ENCODE measurements at regions not wholly inside any gene's neighbourhood (a gene's known extent, or its start where the extent isn't known, plus 50 kb on each side); places are given as distances from the start of the nearest gene placed in this dataset.
"Not testable (repeated sequence)": the region's sequence is repeated elsewhere in the genome, so short reads cannot be mapped to it uniquely, and the experiment has no call there.

DNA sequence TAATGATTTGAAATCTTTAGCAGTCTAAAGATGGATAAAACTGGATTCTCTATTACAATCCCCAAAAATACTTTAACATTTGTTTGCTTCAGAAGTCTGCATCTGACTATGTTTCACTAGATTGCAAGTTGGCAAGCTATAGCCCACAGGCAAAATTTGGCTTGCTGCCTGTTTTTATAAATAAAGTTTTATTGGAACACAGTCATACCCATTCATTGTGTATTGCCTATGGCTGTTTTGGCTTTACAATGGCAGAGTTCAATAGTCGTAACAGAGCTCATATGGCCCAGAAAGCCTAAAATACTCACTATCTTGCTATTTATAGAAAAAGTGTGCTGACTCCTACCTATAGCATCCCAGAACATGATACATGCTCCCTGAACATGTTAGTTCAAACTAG, 89.0 kb upstream of the GPR141 start:
- DNase-seq (no peak), ATAC-seq (ENCODE audit: low read depth) (no peak)
- no peak overlapping the region for H3K4me3 Mint-ChIP-seq
- no peaks in the 10 kb centered on the region for H3K9me3 Mint-ChIP-seq
- peaks cover 17% of the 10 kb centered on the region for H3K27me3 Mint-ChIP-seq
- no peak overlapping the region for H3K27ac Mint-ChIP-seq
- CTCF ChIA-PET, result no interaction called here
- POLR2A ChIA-PET, result no interaction called here
- TF ChIP-seq, protein P1, sequence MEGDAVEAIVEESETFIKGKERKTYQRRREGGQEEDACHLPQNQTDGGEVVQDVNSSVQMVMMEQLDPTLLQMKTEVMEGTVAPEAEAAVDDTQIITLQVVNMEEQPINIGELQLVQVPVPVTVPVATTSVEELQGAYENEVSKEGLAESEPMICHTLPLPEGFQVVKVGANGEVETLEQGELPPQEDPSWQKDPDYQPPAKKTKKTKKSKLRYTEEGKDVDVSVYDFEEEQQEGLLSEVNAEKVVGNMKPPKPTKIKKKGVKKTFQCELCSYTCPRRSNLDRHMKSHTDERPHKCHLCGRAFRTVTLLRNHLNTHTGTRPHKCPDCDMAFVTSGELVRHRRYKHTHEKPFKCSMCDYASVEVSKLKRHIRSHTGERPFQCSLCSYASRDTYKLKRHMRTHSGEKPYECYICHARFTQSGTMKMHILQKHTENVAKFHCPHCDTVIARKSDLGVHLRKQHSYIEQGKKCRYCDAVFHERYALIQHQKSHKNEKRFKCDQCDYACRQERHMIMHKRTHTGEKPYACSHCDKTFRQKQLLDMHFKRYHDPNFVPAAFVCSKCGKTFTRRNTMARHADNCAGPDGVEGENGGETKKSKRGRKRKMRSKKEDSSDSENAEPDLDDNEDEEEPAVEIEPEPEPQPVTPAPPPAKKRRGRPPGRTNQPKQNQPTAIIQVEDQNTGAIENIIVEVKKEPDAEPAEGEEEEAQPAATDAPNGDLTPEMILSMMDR (IDR thresholded peaks at IDR 0.05), result no peak
- H3K4me1 Mint-ChIP-seq, result no peaks in the 10 kb centered on the region
- intact Hi-C loops (cut with micrococcal nuclease), result no loop called here
- no peaks in the 10 kb centered on the region for H3K36me3 Mint-ChIP-seq (ENCODE audit: low read depth)

DNA sequence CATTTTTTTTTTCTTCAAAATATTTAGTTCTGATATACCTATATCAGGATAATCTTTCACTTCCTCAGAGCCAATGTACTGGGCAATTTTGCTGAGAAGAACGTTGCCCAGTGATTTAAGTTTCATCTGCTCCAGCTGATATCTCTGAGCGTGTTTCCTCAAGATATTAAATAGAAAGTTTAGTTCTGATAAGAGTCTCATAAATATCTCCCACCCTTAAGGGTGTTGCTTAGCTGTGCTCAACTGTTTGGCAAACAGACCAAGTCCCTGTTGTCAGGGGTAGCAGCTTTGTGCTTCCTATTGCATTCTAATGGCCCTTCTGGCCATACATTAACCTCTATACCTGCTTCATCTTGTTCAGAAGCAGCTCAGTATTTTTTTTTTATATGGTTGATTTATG, 84.7 kb upstream of the GPR141 start:
- no peaks in the 10 kb centered on the region for H3K4me1 Mint-ChIP-seq
- ChIA-PET POLR2A (no interaction called here), CTCF (no interaction called here)
- no peak overlapping the region for H3K4me3 Mint-ChIP-seq
- intact Hi-C loops (cut with micrococcal nuclease), result no loop called here
- no peaks in the 10 kb centered on the region for H3K9me3 Mint-ChIP-seq
- H3K27ac Mint-ChIP-seq, result no peak overlapping the region
- ATAC-seq (ENCODE audit: low read depth), result no peak
- H3K27me3 Mint-ChIP-seq, result peaks cover 14% of the 10 kb centered on the region
- TF ChIP-seq, protein P1 (IDR thresholded peaks at IDR 0.05), result no peak
- no peaks in the 10 kb centered on the region for H3K36me3 Mint-ChIP-seq (ENCODE audit: low read depth)
- no peak for DNase-seq

DNA sequence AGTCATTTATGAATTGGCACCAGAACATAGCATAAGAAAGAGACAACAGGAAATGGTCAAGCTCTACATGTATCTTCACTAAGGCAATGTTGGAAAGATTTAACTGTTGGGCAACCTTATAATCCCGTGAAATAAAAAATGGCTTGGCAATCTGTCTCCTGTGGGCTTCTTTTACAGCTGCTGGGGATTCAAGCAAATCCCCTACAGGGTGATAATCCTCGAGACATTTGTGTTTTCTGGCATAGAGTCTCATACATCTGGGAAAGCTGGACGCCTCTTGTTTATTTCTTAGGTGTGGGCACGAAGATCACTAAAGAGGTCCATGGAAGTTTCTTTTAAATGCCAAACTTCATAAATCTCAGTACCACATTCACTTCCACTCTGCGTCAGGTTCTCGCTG, 82.2 kb upstream of the GPR141 start:
- Mint-ChIP-seq H3K36me3 (ENCODE audit: low read depth) (no peaks in the 10 kb centered on the region), H3K27me3 (peaks cover 12% of the 10 kb centered on the region), H3K4me1 (no peaks in the 10 kb centered on the region), H3K27ac (no peak overlapping the region), H3K9me3 (no peaks in the 10 kb centered on the region), H3K4me3 (no peak overlapping the region)
- DNase-seq (no peak), ATAC-seq (ENCODE audit: low read depth) (no peak)
- CTCF ChIA-PET, result no interaction called here
- TF ChIP-seq, protein P1 (IDR thresholded peaks at IDR 0.05), result no peak
- intact Hi-C loops (cut with micrococcal nuclease), result no loop called here
- POLR2A ChIA-PET, result no interaction called here

DNA sequence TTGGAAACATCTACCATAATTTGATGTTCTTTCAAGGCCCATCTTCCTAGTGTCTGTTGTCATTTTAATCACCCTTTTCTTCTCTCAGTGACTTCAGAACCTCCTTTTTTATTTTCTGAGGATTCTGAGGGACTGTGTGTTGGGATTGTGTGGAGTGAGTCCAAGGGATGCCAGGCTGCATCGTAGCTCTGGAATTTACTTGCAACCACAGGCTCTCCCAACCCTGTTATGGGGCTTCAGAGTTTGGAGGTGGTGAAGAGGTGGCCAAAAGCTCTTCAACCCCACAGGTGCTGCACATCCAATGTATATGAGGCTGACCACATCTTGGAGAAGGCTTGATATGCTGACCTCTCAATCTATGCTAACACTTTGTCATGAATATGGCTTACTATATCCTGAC, 79.5 kb upstream of the GPR141 start:
- TF ChIP-seq, protein P1 (IDR thresholded peaks at IDR 0.05), result no peak
- DNase-seq (no peak), ATAC-seq (ENCODE audit: low read depth) (no peak)
- intact Hi-C loops (cut with micrococcal nuclease), result no loop called here
- no peaks in the 10 kb centered on the region for H3K9me3 Mint-ChIP-seq
- no peak overlapping the region for H3K4me3 Mint-ChIP-seq
- H3K4me1 Mint-ChIP-seq, result no peaks in the 10 kb centered on the region
- no peak overlapping the region for H3K27ac Mint-ChIP-seq
- H3K36me3 Mint-ChIP-seq (ENCODE audit: low read depth), result no peaks in the 10 kb centered on the region
- ChIA-PET CTCF (no interaction called here), POLR2A (no interaction called here)
- peaks cover 12% of the 10 kb centered on the region for H3K27me3 Mint-ChIP-seq

DNA sequence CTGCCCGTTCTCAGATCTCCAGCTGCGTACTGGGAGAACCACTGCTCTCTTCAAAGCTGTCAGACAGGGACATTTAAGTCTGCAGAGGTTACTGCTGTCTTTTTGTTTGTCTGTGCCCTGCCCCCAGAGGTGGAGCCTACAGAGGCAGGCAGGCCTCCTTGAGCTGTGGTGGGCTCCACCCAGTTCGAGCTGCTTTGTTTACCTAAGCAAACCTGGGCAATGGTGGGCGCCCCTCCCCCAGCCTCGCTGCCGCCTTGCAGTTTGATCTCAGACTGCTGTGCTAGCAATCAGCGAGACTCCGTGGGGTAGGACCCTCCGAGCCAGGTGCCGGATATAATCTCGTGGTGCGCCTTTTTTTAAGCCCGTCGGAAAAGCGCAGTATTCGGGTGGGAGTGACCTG, 66.2 kb upstream of the GPR141 start:
- H3K9me3 Mint-ChIP-seq; H3K4me1 Mint-ChIP-seq; H3K4me3 Mint-ChIP-seq; ATAC-seq (ENCODE audit: low read depth); DNase-seq; CTCF ChIA-PET; POLR2A ChIA-PET; H3K27ac Mint-ChIP-seq; H3K36me3 Mint-ChIP-seq (ENCODE audit: low read depth); intact Hi-C loops (cut with micrococcal nuclease); H3K27me3 Mint-ChIP-seq: not testable (repeated sequence)

DNA sequence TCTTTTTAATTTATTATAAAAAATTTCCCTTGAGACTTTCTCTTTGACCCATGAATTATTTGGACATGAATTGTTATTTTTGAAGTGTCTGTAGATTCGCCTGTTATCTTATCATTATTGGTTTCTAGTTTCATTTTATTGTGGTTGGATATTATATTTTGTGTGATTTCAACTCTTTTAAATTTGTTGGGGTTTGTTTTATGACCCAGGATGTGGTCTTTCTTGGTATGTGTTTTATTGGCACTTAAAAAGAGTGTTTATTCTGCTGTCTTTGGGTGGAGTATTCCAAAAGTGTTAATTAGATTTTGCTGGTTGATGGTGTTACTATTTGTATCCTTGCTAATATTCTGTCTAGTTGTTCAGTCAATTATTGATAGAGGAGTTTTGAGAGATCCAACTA, 50.5 kb upstream of the GPR141 start:
- ChIA-PET POLR2A (no interaction called here), CTCF (no interaction called here)
- H3K27ac Mint-ChIP-seq, result no peak overlapping the region
- no peaks in the 10 kb centered on the region for H3K4me1 Mint-ChIP-seq
- H3K27me3 Mint-ChIP-seq, result peaks cover 29% of the 10 kb centered on the region
- TF ChIP-seq, protein P1 (IDR thresholded peaks at IDR 0.05), result no peak
- ATAC-seq (ENCODE audit: low read depth), result no peak
- no peaks in the 10 kb centered on the region for H3K36me3 Mint-ChIP-seq (ENCODE audit: low read depth)
- no peak overlapping the region for H3K4me3 Mint-ChIP-seq
- no peak for DNase-seq
- peaks cover 21% of the 10 kb centered on the region for H3K9me3 Mint-ChIP-seq
- intact Hi-C loops (cut with micrococcal nuclease), result loop anchor here (5.0 kb wide), 1 partner anchor 89 kb away; no protein-coding TSS in a partner anchor
